ENCODE measurements at regions not wholly inside any gene's neighbourhood (a gene's known extent, or its start where the extent isn't known, plus 50 kb on each side); places are given as distances from the start of the nearest gene placed in this dataset.

GRCh38 chr10:118504044-118504443 lies 91.4 kb downstream of the PRLHR start:
- TF ChIP-seq BACH2 (CRISPR knock-in tag; IDR thresholded peaks at IDR 0.05; ENCODE audit: borderline replicate concordance) (no peak), ISL1 (CRISPR knock-in tag; IDR thresholded peaks at IDR 0.05) (no peak), SNAI2 (CRISPR knock-in tag; IDR thresholded peaks at IDR 0.05) (no peak), ZNF8 (CRISPR knock-in tag; IDR thresholded peaks at IDR 0.05) (no peak), ZFP30 (CRISPR knock-in tag; IDR thresholded peaks at IDR 0.05) (no peak), PPARA (CRISPR knock-in tag; IDR thresholded peaks at IDR 0.05; ENCODE audit: borderline replicate concordance) (no peak), ZC3H10 (CRISPR knock-in tag; IDR thresholded peaks at IDR 0.05) (no peak), RARB (CRISPR knock-in tag; IDR thresholded peaks at IDR 0.05) (no peak), ARNTL (CRISPR knock-in tag; IDR thresholded peaks at IDR 0.05; ENCODE audit: borderline replicate concordance, low read depth) (no peak), ZNF565 (CRISPR knock-in tag; conservative IDR thresholded peaks at IDR 0.05; ENCODE audit: low read depth) (no peak), ZNF70 (CRISPR knock-in tag; IDR thresholded peaks at IDR 0.05) (no peak), TOX (CRISPR knock-in tag; IDR thresholded peaks at IDR 0.05; ENCODE audit: borderline replicate concordance) (no peak)
- TF ChIP-seq, protein P1, sequence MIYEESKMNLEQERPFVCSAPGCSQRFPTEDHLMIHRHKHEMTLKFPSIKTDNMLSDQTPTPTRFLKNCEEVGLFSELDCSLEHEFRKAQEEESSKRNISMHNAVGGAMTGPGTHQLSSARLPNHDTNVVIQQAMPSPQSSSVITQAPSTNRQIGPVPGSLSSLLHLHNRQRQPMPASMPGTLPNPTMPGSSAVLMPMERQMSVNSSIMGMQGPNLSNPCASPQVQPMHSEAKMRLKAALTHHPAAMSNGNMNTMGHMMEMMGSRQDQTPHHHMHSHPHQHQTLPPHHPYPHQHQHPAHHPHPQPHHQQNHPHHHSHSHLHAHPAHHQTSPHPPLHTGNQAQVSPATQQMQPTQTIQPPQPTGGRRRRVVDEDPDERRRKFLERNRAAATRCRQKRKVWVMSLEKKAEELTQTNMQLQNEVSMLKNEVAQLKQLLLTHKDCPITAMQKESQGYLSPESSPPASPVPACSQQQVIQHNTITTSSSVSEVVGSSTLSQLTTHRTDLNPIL (CRISPR knock-in tag; IDR thresholded peaks at IDR 0.05; ENCODE audit: low read depth): no peak

All from SK-N-SH treated with all-trans-retinoic acid at 6 μM for 48 hours (cell line).